Embryonic facial prominence (tissue), 1 donor: ENCODE measurements at regions not wholly inside any gene's neighbourhood (a gene's known extent, or its start where the extent isn't known, plus 50 kb on each side); places are given as distances from the start of the nearest gene placed in this dataset.

Experiments
- DNase-seq: peaks from one replicate; pipeline ENCODE4 v3.0.0-alpha.2; 2016; ENCODE audit errors: extremely low spot score

- no peak for DNase-seq
These were observed 399.2 kb downstream of the NLGN4X start for GRCh38 chrX:5829469-5829868.

DNA sequence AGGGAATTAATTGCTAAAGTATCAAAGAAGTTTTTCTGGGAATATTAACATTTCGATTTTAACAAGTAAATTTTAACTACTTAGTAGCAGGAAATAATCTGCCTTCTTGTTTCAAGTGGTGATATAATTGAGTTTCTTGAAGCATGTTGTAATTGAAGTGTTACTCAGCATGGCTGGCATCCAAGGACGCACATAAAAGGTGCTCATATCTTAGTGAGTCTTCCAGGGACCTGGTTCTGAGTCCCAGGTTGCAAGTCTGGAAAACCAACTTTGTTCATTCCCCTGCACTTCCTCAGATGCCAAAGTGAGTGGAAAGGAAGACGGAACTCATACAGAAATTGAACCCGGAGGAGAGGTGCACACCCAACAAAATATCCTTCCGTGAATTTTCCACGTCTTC, 399.6 kb downstream of the NLGN4X start:
- DNase-seq: no peak

- no peak for DNase-seq
These were observed 404.8 kb downstream of the NLGN4X start for GRCh38 chrX:5823903-5824302.

GRCh38 chrX:5810636-5811035, 418.0 kb downstream of the NLGN4X start:
- no peak for DNase-seq

- no peak for DNase-seq
These were observed 421.5 kb downstream of the NLGN4X start for GRCh38 chrX:5807181-5807580.

DNA sequence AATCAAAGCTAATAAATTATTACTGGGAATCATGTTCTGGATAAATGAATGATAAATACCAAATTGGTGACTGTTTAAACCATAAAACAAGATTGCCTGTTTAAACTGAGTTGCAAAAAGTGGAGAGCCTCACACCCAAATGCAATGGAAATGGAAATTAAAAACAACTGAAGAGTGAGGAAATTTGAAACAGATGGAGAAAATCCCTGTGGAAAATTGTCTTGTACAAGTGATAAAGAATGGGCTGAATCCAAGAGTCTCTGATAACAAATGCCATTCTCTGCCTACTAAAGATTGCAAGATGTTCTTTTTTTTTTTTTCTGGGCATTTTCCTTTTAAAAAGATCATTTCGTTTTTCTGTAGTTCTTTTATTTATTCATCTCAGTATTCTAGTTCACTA, 426.3 kb downstream of the NLGN4X start:
- DNase-seq: no peak

GRCh38 chrX:5791721-5792120, 436.9 kb downstream of the NLGN4X start:
- DNase-seq: no peak

DNA sequence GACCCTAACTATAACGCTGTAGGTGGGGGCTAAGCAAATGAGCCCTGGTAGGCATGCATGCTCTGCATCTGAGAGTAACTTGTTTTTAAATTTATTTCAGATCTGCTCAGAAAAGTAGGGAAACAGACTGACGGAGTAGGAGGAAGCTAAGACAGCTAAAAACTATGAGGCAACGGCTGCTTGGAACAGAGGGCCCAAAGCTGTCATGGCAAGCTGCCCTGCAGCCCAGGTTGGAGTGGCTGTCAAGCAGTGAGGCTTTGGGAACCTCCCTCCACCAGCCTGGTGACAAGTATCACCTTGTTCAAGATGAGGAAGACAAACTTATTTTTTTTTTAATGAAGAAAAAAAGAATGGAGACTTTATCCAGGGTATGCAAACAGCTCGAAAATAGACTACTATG, 439.8 kb downstream of the NLGN4X start:
- DNase-seq: no peak

- no peak for DNase-seq
These were observed 447.8 kb downstream of the NLGN4X start for GRCh38 chrX:5780821-5781220.

DNA sequence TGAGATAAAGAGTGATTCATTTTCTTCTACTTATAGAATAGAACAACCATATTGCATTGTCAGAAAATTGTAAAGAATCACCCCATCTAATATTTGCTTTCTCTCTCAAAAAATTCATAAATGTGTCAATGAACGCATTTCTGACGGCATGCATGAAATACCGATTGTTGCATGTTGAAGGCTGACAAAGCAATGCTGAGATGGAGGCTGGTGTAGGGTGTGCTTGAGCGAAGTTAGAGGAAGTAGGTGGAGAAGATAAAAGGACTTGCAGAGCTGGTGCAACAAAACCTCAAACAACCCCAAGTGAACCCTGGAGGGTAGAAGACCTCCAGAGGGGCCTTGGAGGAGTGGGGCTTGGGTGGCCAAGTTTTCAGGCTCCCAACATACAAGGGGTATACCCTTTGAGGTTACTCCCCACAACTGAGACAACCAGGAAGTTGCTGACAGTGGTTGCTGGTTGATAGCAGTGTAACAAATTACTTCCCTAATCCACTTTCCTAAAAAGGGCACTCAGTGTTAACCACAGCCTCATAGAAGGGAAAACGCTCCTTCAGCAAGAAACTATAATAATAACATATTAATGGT, 452.7 kb downstream of the NLGN4X start:
- no peak for DNase-seq

- DNase-seq: no peak
These were observed 454.2 kb downstream of the NLGN4X start for GRCh38 chrX:5774446-5774845.

DNA sequence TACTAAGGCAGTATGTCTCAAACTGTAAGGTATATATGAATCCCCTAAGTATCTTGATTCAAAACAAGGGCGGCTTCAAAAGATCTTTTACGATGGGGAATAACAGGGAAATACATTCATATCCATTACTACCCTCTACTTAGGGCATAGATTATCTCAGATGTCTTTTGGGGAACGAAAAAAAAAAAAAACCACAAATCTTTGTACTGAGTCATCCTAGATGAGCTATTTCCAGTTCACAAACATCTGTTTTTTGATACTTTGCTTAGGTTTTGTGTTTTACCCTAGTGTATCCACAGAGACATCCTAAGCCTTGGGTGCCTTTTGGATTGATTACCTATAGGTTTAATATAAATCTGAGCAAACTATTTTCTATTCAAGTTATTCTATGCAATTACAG, 457.2 kb downstream of the NLGN4X start:
- no peak for DNase-seq

GRCh38 chrX:5756616-5757015, 472.1 kb downstream of the NLGN4X start:
- no peak for DNase-seq

DNA sequence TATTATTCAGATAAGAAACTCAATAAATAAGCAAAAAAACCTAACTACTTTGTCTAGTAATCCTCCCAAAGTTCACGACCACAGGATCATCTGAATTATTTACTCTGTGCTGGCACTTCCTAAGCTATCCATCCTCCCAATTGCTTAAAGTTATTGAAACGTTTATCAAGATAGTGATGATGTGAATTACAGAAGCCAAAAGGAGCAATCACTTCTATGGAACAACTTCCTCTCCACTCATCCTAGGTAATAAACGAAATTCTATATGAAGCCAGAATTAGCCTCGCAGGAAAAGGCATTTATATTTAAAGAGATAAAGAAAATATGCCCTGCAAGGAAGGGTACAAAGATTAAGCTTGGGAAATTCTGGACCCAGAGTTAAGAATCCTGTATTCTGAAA, 475.4 kb downstream of the NLGN4X start:
- DNase-seq: no peak

DNA sequence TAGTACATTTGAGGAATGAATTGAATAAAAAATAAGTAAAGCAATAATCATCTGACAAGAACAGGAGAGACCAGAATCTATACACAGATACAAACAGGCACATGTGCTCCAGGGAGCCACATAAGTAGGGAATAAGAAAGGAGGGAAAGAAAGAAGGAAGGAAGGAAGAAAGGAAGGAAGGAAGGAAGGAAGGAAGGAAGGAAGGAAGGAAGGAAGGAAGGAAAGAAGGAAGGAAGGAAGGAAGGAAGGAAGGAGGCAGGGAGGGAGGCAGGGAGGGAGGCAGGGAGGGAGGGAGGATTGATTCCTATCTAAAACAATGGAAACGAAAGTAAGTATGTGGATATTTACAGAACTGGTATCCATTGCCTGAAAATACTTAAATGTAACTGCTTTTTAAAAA, 475.8 kb downstream of the NLGN4X start:
- no peak for DNase-seq

DNA sequence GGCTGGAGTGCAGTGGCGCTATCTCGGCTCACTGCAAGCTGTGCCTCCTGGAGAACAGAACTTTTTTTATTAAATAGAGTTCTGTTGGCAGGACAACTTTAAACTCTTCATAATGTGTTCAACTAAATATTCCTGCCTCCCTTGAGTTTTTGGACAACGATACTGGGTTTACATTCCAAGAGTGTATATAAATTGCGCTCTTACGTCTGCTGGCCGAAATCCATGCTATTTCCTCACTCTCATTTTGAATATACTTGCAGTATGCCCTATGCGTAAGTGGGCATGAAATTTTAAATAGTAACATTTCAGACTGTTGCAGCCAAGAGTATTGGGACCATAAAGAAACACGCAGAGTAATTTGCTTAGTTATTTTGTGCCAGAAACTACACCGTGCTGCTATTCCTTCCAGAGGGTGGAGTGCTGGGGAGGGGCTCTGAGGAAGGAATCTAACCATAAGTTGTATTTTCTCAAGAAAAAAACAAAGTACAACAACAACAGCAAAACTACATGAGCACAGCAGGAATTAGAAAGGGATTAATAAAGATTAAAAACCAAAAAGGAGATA, 480.0 kb downstream of the NLGN4X start:
- DNase-seq: peak; percentile 6

GRCh38 chrX:5746231-5746630, 482.4 kb downstream of the NLGN4X start:
- DNase-seq: no peak

DNA sequence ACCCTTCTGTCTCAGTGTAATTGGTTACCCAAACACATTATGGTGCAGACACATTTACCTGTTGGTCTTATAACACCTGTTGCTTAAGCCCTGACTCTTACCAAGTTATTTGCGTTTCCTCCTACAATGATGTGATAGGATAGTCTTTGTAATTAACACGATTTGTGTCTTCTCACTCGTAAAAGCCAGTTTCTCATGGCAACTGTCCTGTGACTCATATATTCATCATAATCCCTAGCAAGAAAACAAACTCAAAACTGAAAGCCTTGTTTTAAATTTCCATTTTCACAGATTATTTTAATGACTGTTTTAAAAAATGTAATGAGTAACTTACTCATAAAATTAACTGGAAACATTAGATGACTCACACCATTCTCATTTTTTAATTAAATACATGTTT, 495.2 kb downstream of the NLGN4X start:
- no peak for DNase-seq

GRCh38 chrX:5730556-5730955, 498.1 kb downstream of the NLGN4X start:
- no peak for DNase-seq

GRCh38 chrX:5726224-5726623, 502.4 kb downstream of the NLGN4X start:
- DNase-seq: no peak

DNA sequence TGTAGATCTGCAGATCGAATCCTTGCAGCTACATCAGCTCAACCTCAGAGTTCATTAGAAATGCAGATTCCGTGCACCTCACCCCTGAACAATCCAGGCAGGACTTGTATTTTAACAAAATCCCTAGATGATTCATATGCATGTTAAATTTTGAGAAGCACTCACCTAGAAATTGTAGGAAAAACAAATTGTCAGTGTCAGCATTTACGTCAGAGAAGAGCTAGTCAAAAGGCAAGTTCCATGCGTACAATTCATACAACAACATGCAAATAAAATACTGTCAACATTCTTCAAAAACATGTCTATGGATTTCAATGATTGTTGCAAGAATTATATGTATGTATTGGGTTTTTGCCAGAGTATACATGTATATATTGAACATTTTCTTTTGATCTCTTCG, 504.5 kb downstream of the NLGN4X start:
- no peak for DNase-seq

DNA sequence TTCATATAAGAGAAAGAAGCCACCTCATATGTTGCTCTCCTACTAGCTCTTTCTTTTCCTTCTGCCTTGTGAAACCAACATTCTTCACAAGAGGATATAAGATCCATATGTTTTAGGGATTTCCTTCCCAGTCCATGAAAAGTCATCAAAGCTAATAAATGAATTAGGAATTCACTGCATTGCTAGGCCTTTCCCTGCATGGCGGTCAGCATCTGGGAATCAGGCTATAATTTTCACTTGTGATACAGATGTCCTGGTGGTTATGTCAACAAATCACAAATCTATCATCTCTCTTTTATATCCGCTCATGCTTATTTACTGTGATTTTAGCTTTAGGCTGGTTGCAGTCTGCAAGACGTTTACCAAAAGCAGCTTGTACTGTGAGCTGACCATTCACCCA, 510.0 kb downstream of the NLGN4X start:
- no peak for DNase-seq

- DNase-seq: no peak
These were observed 512.0 kb downstream of the NLGN4X start for GRCh38 chrX:5716666-5717065.

DNA sequence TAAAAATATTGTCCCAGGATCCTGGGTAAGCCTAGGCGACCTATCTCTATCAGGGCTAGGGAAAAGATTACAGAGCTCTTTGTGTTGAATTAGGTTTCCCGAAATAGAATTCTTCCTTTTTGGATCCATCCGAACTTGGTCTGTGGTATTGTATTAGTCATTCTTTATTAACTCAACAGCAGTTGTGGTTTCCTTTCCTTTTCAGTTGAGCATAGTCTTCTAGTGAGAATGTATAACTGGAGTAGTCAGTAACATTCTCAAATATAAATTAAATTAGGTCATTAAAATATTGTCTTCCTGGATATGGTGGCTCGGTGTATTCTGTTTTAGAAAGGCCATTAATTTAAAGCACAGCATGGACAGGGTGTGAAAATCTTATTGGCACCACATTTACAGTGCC, 520.4 kb downstream of the NLGN4X start:
- no peak for DNase-seq
